ENCODE measurements at regions not wholly inside any gene's neighbourhood (a gene's known extent, or its start where the extent isn't known, plus 50 kb on each side); places are given as distances from the start of the nearest gene placed in this dataset.
A peak's percentile ranks its signal among the peaks of the same experiment; 100 is the strongest.

DNA sequence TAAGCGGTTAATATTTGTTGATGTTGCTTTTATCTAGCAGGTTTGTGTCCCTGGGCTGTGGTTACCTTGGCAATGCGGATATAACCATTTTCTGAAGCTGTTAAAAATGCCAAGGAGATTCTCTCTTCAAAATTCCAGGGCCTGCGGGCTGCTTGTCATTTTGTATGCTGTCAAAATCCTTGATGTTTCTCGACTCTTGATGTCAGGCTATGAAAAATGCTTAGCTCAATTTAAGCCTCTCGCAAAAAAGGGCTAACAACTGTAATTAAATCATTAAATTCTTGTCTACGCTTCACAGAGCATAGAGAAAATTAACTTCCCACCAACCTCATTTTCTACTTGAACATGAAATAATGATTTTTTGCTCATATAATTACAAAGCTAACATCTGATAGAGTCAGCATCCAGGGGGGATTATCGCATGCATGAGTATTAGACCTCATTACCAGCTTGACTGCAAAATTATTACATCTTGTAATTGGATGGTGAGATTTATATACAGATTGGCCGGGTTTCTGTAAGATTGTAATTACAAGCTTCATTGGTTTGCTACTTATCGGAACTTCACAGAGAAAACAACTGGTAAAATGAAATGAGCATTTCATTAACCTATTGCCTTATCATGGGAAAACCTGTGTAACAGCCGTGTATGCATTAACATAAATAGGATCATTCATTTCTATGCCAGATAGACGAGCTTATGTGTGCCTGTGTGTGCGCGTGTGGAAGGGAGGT, 83.1 kb upstream of the IRX1 start:
- H3K27me3 Mint-ChIP-seq, result no peaks in the 10 kb centered on the region
- peaks cover 7% of the 10 kb centered on the region for H3K9me3 Mint-ChIP-seq
- no peak for DNase-seq (ENCODE audit: low spot score in 2 of 2)
- H3K27ac Mint-ChIP-seq (ENCODE audit: low read depth), result no peak overlapping the region
- H3K4me1 Mint-ChIP-seq, result no peaks in the 10 kb centered on the region
- H3K4me3 Mint-ChIP-seq, result no peak overlapping the region
- H3K36me3 Mint-ChIP-seq (ENCODE audit: insufficient read depth), result no peaks in the 10 kb centered on the region
- ATAC-seq (replicated peaks; ENCODE audit: extremely low read depth, poor library complexity, severe bottlenecking), result no peak

- DNase-seq (ENCODE audit: low spot score in 2 of 2) (no peak), ATAC-seq (replicated peaks; ENCODE audit: extremely low read depth, poor library complexity, severe bottlenecking) (no peak)
- Mint-ChIP-seq H3K27me3 (no peaks in the 10 kb centered on the region), H3K36me3 (ENCODE audit: insufficient read depth) (no peaks in the 10 kb centered on the region), H3K4me3 (no peak overlapping the region), H3K27ac (ENCODE audit: low read depth) (no peak overlapping the region), H3K4me1 (no peaks in the 10 kb centered on the region), H3K9me3 (peaks cover 7% of the 10 kb centered on the region)
Observed at GRCh38 chr5:3511934-3512333, 83.7 kb upstream of the IRX1 start.

DNA sequence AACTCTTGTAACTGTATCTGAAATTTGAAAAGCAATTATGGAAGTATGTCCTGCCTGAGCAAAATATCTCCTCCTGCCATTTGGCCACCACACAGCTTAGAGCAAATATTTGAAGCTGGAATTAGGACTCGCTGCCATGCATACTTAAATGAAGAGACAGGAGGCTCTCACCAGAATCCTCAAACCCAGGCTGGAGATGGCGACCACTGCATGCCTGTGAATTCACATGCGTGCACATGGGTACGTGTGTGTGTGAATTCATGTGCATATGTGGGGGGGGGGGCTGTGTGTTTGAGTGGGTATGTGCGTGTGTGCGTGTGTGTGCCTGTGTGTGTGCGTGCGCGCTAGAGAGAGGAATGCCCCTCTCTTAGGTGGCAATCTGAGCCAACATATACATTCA, 84.1 kb upstream of the IRX1 start:
- H3K4me3 Mint-ChIP-seq, result no peak overlapping the region

GRCh38 chr5:3510642-3511417, 84.8 kb upstream of the IRX1 start:
- Mint-ChIP-seq H3K36me3 (ENCODE audit: insufficient read depth) (no peaks in the 10 kb centered on the region), H3K27me3 (no peaks in the 10 kb centered on the region), H3K4me1 (no peaks in the 10 kb centered on the region), H3K27ac (ENCODE audit: low read depth) (no peak overlapping the region), H3K4me3 (no peak overlapping the region), H3K9me3 (peaks cover 7% of the 10 kb centered on the region)
- ATAC-seq (replicated peaks; ENCODE audit: extremely low read depth, poor library complexity, severe bottlenecking), result no peak
- DNase-seq (ENCODE audit: low spot score in 2 of 2), result no peak

More for the DNA sequence above, 84.1 kb upstream of the IRX1 start:
- no peaks in the 10 kb centered on the region for H3K4me1 Mint-ChIP-seq
- peaks cover 7% of the 10 kb centered on the region for H3K9me3 Mint-ChIP-seq
- H3K27me3 Mint-ChIP-seq, result no peaks in the 10 kb centered on the region
- DNase-seq (ENCODE audit: low spot score in 2 of 2) (no peak), ATAC-seq (replicated peaks; ENCODE audit: extremely low read depth, poor library complexity, severe bottlenecking) (no peak)
- no peak overlapping the region for H3K27ac Mint-ChIP-seq (ENCODE audit: low read depth)
- no peaks in the 10 kb centered on the region for H3K36me3 Mint-ChIP-seq (ENCODE audit: insufficient read depth)

- no peak for DNase-seq (ENCODE audit: low spot score in 2 of 2)
- Mint-ChIP-seq H3K4me1 (no peaks in the 10 kb centered on the region), H3K4me3 (no peak overlapping the region), H3K27me3 (no peaks in the 10 kb centered on the region), H3K36me3 (ENCODE audit: insufficient read depth) (no peaks in the 10 kb centered on the region), H3K9me3 (peaks cover 14% of the 10 kb centered on the region), H3K27ac (ENCODE audit: low read depth) (no peak overlapping the region)
- no peak for ATAC-seq (replicated peaks; ENCODE audit: extremely low read depth, poor library complexity, severe bottlenecking)
Observed at GRCh38 chr5:3509290-3509689, 86.3 kb upstream of the IRX1 start.

DNA sequence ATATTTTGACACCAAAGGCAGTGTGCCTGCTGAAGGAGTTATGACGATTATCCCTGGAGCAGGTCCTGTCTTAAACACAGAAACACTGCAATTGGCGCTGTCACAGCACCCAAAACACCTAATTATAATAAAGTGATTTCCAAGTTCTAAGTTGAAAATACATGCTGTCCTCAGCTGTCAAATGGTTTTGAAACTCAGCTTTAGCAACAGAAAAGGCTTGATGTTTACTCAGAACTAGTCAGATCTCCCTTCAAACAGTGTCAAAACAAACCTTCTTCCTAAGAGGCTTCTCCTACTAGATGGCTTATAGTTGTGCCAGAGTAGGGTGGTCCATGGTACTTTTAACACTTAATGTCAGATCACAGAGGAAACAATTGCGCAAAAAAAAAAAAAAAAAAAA, 87.2 kb upstream of the IRX1 start:
- no peak for DNase-seq (ENCODE audit: low spot score in 2 of 2)
- H3K27ac Mint-ChIP-seq (ENCODE audit: low read depth), result no peak overlapping the region
- no peak for ATAC-seq (replicated peaks; ENCODE audit: extremely low read depth, poor library complexity, severe bottlenecking)
- H3K4me3 Mint-ChIP-seq, result no peak overlapping the region
- peaks cover 23% of the 10 kb centered on the region for H3K9me3 Mint-ChIP-seq
- no peaks in the 10 kb centered on the region for H3K36me3 Mint-ChIP-seq (ENCODE audit: insufficient read depth)
- H3K27me3 Mint-ChIP-seq, result no peaks in the 10 kb centered on the region
- no peaks in the 10 kb centered on the region for H3K4me1 Mint-ChIP-seq

GRCh38 chr5:3490957-3491507, 104.6 kb upstream of the IRX1 start:
- H3K4me1 Mint-ChIP-seq, result no peaks in the 10 kb centered on the region
- ATAC-seq (replicated peaks; ENCODE audit: extremely low read depth, poor library complexity, severe bottlenecking) (no peak), DNase-seq (ENCODE audit: low spot score in 2 of 2) (no peak)
- peaks cover 25% of the 10 kb centered on the region for H3K9me3 Mint-ChIP-seq
- no peaks in the 10 kb centered on the region for H3K27me3 Mint-ChIP-seq
- H3K36me3 Mint-ChIP-seq (ENCODE audit: insufficient read depth), result no peaks in the 10 kb centered on the region
- H3K4me3 Mint-ChIP-seq, result no peak overlapping the region
- peak overlapping the region; percentile 26 for H3K27ac Mint-ChIP-seq (ENCODE audit: low read depth)

- H3K9me3 Mint-ChIP-seq, result peaks cover 19% of the 10 kb centered on the region
- no peak for DNase-seq (ENCODE audit: low spot score in 2 of 2)
- H3K4me3 Mint-ChIP-seq, result no peak overlapping the region
- no peak overlapping the region for H3K27ac Mint-ChIP-seq (ENCODE audit: low read depth)
- ATAC-seq (replicated peaks; ENCODE audit: extremely low read depth, poor library complexity, severe bottlenecking), result no peak
- H3K4me1 Mint-ChIP-seq, result no peaks in the 10 kb centered on the region
- H3K36me3 Mint-ChIP-seq (ENCODE audit: insufficient read depth), result no peaks in the 10 kb centered on the region
- no peaks in the 10 kb centered on the region for H3K27me3 Mint-ChIP-seq
Observed at GRCh38 chr5:3489239-3489843, 106.3 kb upstream of the IRX1 start.

DNA sequence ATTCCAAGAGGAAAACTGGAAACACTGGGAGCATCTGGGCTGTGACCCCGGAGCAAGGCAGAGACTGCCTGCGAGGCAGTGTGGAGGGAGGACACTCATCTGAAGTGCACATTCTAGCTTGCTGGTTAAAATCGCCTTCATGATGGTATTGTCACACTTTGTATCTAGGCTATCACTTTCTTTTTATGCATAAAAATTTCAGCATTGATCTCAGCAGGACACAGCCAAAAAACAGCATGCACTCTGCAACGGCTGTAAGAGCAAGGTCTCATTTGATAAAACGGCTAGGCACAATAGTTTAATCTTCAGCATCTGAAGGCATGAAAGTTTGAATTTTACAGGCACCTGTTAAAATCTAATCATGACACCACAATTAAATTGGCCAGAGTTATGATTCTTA, 110.8 kb upstream of the IRX1 start:
- H3K27ac Mint-ChIP-seq (ENCODE audit: low read depth), result no peak overlapping the region
- H3K36me3 Mint-ChIP-seq (ENCODE audit: insufficient read depth), result no peaks in the 10 kb centered on the region
- DNase-seq (ENCODE audit: low spot score in 2 of 2), result no peak
- H3K27me3 Mint-ChIP-seq, result no peaks in the 10 kb centered on the region
- no peaks in the 10 kb centered on the region for H3K4me1 Mint-ChIP-seq
- H3K9me3 Mint-ChIP-seq, result peaks cover 13% of the 10 kb centered on the region
- ATAC-seq (replicated peaks; ENCODE audit: extremely low read depth, poor library complexity, severe bottlenecking), result no peak
- no peak overlapping the region for H3K4me3 Mint-ChIP-seq

DNA sequence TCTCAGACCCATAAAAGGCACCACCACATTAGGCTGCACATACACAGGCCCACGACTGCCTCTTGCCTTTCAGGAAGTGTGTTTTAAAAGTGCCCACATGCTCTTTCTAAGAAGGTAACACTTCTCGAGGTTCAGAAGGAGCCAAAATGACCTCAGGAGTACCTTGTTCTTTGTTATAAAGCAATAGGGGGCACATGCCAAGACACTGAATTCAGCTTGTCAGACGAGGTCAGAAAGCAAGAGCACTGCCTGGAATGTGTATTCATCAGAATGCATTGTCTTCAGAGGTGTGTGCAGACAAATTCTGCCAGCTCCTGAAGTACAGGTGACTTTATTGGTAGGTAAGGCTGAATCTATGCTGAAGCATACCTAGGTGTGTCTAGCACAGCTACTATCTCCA, 114.5 kb upstream of the IRX1 start:
- Mint-ChIP-seq H3K4me3 (no peak overlapping the region), H3K36me3 (ENCODE audit: insufficient read depth) (no peaks in the 10 kb centered on the region), H3K27me3 (no peaks in the 10 kb centered on the region), H3K27ac (ENCODE audit: low read depth) (no peak overlapping the region), H3K9me3 (peaks cover 5% of the 10 kb centered on the region), H3K4me1 (no peaks in the 10 kb centered on the region)
- no peak for ATAC-seq (replicated peaks; ENCODE audit: extremely low read depth, poor library complexity, severe bottlenecking)
- no peak for DNase-seq (ENCODE audit: low spot score in 2 of 2)

DNA sequence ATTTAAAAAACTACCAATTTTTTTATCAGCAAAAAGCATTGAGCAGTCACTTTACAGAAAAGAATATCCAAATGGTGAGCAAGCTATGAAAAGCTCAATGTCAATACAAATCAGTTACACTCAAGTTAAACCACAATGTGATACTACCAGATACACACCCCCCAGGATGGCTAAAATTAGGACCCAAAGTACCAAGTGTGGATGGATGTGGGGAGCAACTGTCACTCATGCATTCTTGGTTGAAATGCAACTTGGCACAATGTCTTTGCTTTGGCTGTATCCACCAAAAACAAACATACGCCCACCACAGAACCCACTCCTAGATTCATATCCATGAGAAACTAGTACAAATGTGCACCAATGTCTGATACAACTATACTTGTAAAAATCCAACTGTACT, 120.0 kb upstream of the IRX1 start:
- H3K36me3 Mint-ChIP-seq (ENCODE audit: insufficient read depth), result no peaks in the 10 kb centered on the region
- ATAC-seq (replicated peaks; ENCODE audit: extremely low read depth, poor library complexity, severe bottlenecking) (no peak), DNase-seq (ENCODE audit: low spot score in 2 of 2) (no peak)
- H3K27ac Mint-ChIP-seq (ENCODE audit: low read depth), result no peak overlapping the region
- H3K9me3 Mint-ChIP-seq, result peaks cover 5% of the 10 kb centered on the region
- no peaks in the 10 kb centered on the region for H3K4me1 Mint-ChIP-seq
- no peak overlapping the region for H3K4me3 Mint-ChIP-seq
- no peaks in the 10 kb centered on the region for H3K27me3 Mint-ChIP-seq

DNA sequence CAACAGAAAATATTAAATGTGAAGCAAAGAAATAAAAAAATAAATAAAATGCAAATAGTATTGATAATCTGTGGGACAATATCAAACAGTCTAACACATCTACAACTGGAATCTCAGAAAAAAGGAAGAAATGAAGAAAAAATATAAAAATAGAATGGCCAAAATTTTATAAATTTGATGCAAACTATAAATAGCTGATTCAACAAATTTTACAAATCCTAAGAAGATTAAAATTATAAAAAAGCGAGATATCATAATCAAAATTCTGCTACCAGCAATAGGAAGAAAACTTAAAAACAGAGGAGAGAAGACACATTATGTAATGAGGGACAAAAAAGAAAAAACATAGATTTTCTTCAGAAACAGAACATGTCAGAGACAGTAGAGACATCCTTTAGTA, 129.2 kb upstream of the IRX1 start:
- Mint-ChIP-seq H3K9me3 (peaks cover 2% of the 10 kb centered on the region), H3K36me3 (ENCODE audit: insufficient read depth) (no peaks in the 10 kb centered on the region), H3K4me1 (no peaks in the 10 kb centered on the region), H3K27me3 (no peaks in the 10 kb centered on the region), H3K4me3 (no peak overlapping the region), H3K27ac (ENCODE audit: low read depth) (no peak overlapping the region)
- no peak for DNase-seq (ENCODE audit: low spot score in 2 of 2)
- no peak for ATAC-seq (replicated peaks; ENCODE audit: extremely low read depth, poor library complexity, severe bottlenecking)

- H3K36me3 Mint-ChIP-seq (ENCODE audit: insufficient read depth), result no peaks in the 10 kb centered on the region
- H3K27ac Mint-ChIP-seq (ENCODE audit: low read depth), result no peak overlapping the region
- DNase-seq (ENCODE audit: low spot score in 2 of 2) (no peak), ATAC-seq (replicated peaks; ENCODE audit: extremely low read depth, poor library complexity, severe bottlenecking) (no peak)
- H3K4me3 Mint-ChIP-seq, result no peak overlapping the region
- no peaks in the 10 kb centered on the region for H3K27me3 Mint-ChIP-seq
- H3K4me1 Mint-ChIP-seq, result no peaks in the 10 kb centered on the region
- peaks cover 16% of the 10 kb centered on the region for H3K9me3 Mint-ChIP-seq
Observed at GRCh38 chr5:3460416-3460815, 135.2 kb upstream of the IRX1 start.

Data from central memory CD8-positive, alpha-beta T cell (primary cell).